Epithelial cell of prostate (primary cell): ENCODE measurements at regions not wholly inside any gene's neighbourhood (a gene's known extent, or its start where the extent isn't known, plus 50 kb on each side); places are given as distances from the start of the nearest gene placed in this dataset.
"Not testable (repeated sequence)": the region's sequence is repeated elsewhere in the genome, so short reads cannot be mapped to it uniquely, and the experiment has no call there.

ENCODE experiments used
- DNase-seq: peaks from one replicate; pipeline ENCODE4 v3.0.0-alpha.2; 2011; ENCODE audit warnings: low read depth, low spot score
- H3K27ac ChIP-seq: fragments of 450-650 bp; 2 replicates; pipeline ENCODE4 v1.5.1; 2017; ENCODE audit warnings: mild to moderate bottlenecking

- DNase-seq, result no peak
- no peak overlapping the region for H3K27ac ChIP-seq
These were observed 328.4 kb downstream of the BCKDHB start for GRCh38 chr6:80434691-80435350.

- no peak overlapping the region for H3K27ac ChIP-seq
- DNase-seq, result no peak
These were observed 327.2 kb downstream of the BCKDHB start for GRCh38 chr6:80433673-80434025.

- no peak for DNase-seq
- no peak overlapping the region for H3K27ac ChIP-seq
These were observed 326.7 kb downstream of the BCKDHB start for GRCh38 chr6:80433010-80433672.

GRCh38 chr6:80425089-80425823 lies 318.8 kb downstream of the BCKDHB start:
- H3K27ac ChIP-seq, result peak overlapping the region; percentile 12
- DNase-seq, result no peak

GRCh38 chr6:80411486-80411885 lies 305.0 kb downstream of the BCKDHB start:
- no peak for DNase-seq
- no peak overlapping the region for H3K27ac ChIP-seq

GRCh38 chr6:80407976-80408375 lies 301.5 kb downstream of the BCKDHB start:
- DNase-seq, H3K27ac ChIP-seq: not testable (repeated sequence)

GRCh38 chr6:80404889-80405288 lies 298.4 kb downstream of the BCKDHB start:
- no peak overlapping the region for H3K27ac ChIP-seq
- DNase-seq, result no peak

GRCh38 chr6:80403365-80403764 lies 296.9 kb downstream of the BCKDHB start:
- DNase-seq, result no peak
- no peak overlapping the region for H3K27ac ChIP-seq

- DNase-seq, result no peak
- no peak overlapping the region for H3K27ac ChIP-seq
These were observed 295.8 kb downstream of the BCKDHB start for GRCh38 chr6:80402266-80402665.
